ENCODE measurements at regions not wholly inside any gene's neighbourhood (a gene's known extent, or its start where the extent isn't known, plus 50 kb on each side); places are given as distances from the start of the nearest gene placed in this dataset.
A peak's percentile ranks its signal among the peaks of the same experiment; 100 is the strongest.

GRCh38 chr4:72984351-72984750, 85.2 kb downstream of the COX18 start:
- no peak for TF ChIP-seq EZH2 (IDR thresholded peaks at IDR 0.05; ENCODE audit: borderline replicate concordance, low read depth, low read length, severe bottlenecking)
- dilution Hi-C loops (cut with MboI; ENCODE audit: extremely low pct_ligation_motif_present, low sequenced_read_pairs): no loop called here

GRCh38 chr4:72983709-72984108, 85.8 kb downstream of the COX18 start:
- dilution Hi-C loops (cut with MboI; ENCODE audit: extremely low pct_ligation_motif_present, low sequenced_read_pairs): no loop called here
- Histone ChIP-seq H3K4me2 (ENCODE audit: insufficient read depth, low read length) (no peak overlapping the region), H3K4me1 (ENCODE audit: control insufficient read depth, extremely low read depth, insufficient read depth, low read length) (no peaks in the 10 kb centered on the region), H3K79me2 (ENCODE audit: control insufficient read depth, insufficient read depth, low read length) (no peaks in the 10 kb centered on the region), H3K9me3 (replicated peaks; ENCODE audit: control insufficient read depth, insufficient read depth, low read length) (no peaks in the 10 kb centered on the region), H3K4me3 (replicated peaks in 1 of 3; ENCODE audit: insufficient read depth in 1 of 3, low read depth in 1 of 3, low read length in 3 of 3) (no peak overlapping the region), H3K27me3 (ENCODE audit: control insufficient read depth in 2 of 2, insufficient read depth in 2 of 2, low read length in 2 of 2) (no peaks in the 10 kb centered on the region), H2AFZ (ENCODE audit: low read depth, low read length) (no peak overlapping the region), H3K36me3 (ENCODE audit: control insufficient read depth in 2 of 2, extremely low read depth in 1 of 2, insufficient read depth in 2 of 2, low read length in 2 of 2) (no peaks in the 10 kb centered on the region), H3K9ac (replicated peaks; ENCODE audit: extremely low read depth, insufficient read depth, low read length) (no peak overlapping the region), H4K20me1 (replicated peaks; ENCODE audit: control insufficient read depth, extremely low read depth, insufficient read depth, low read length) (no peaks in the 10 kb centered on the region), H3K27ac (ENCODE audit: insufficient read depth, low read depth, low read length) (no peak overlapping the region), H3K9me1 (replicated peaks; ENCODE audit: control insufficient read depth, extremely low read depth, insufficient read depth, low read length) (no peaks in the 10 kb centered on the region)
- ChIA-PET CTCF (interaction anchor here (0.8 to 1.4 kb wide), 4 partner anchors 9 to 90 kb away, joined by 3 to 5 read pairs (median 4); no protein-coding TSS in a partner anchor), POLR2A (no interaction called here)
- FAIRE-seq (no peak), DNase-seq (ENCODE audit: low read depth, low spot score) (peak; percentile 23)
- BruUV-seq (replicated peaks): no TSS peak
- intact Hi-C loops (cut with micrococcal nuclease): no loop called here
- TF ChIP-seq FOS (IDR thresholded peaks at IDR 0.05; ENCODE audit: borderline replicate concordance, insufficient read depth, low read length) (no peak), POLR2AphosphoS5 (IDR thresholded peaks at IDR 0.05; ENCODE audit: insufficient read depth, low read depth, low read length) (no peak), GATA2 (IDR thresholded peaks at IDR 0.05; ENCODE audit: insufficient read depth, insufficient read length, low read depth, low read length) (no peak), MYC (IDR thresholded peaks at IDR 0.05; ENCODE audit: low read depth, low read length) (no peak), JUN (IDR thresholded peaks at IDR 0.05; ENCODE audit: borderline replicate concordance, insufficient read depth, insufficient read length, low read depth) (no peak), EZH2 (IDR thresholded peaks at IDR 0.05; ENCODE audit: borderline replicate concordance, low read depth, low read length, severe bottlenecking) (no peak), MAX (IDR thresholded peaks at IDR 0.05; ENCODE audit: insufficient read depth, insufficient read length) (no peak), POLR2A (IDR thresholded peaks at IDR 0.05; ENCODE audit: low read depth, low read length) (no peak), CTCF (IDR thresholded peaks at IDR 0.05; ENCODE audit: extremely low read depth in 1 of 2, insufficient read depth in 1 of 2, low read depth in 1 of 2, low read length in 2 of 2) (no peak)

More at GRCh38 chr4:72984351-72984750, 85.2 kb downstream of the COX18 start:
- ChIA-PET POLR2A (no interaction called here), CTCF (interaction anchor here (0.8 to 2.2 kb wide), 5 partner anchors 10 to 90 kb away, joined by 3 to 6 read pairs (median 4); no protein-coding TSS in a partner anchor)
- Histone ChIP-seq H3K79me2 (ENCODE audit: control insufficient read depth, insufficient read depth, low read length) (no peaks in the 10 kb centered on the region), H3K36me3 (ENCODE audit: control insufficient read depth in 2 of 2, extremely low read depth in 1 of 2, insufficient read depth in 2 of 2, low read length in 2 of 2) (no peaks in the 10 kb centered on the region), H3K9ac (replicated peaks; ENCODE audit: extremely low read depth, insufficient read depth, low read length) (no peak overlapping the region), H4K20me1 (replicated peaks; ENCODE audit: control insufficient read depth, extremely low read depth, insufficient read depth, low read length) (no peaks in the 10 kb centered on the region), H3K4me2 (ENCODE audit: insufficient read depth, low read length) (no peak overlapping the region), H3K4me1 (ENCODE audit: control insufficient read depth, extremely low read depth, insufficient read depth, low read length) (no peaks in the 10 kb centered on the region), H3K9me1 (replicated peaks; ENCODE audit: control insufficient read depth, extremely low read depth, insufficient read depth, low read length) (no peaks in the 10 kb centered on the region), H3K27ac (ENCODE audit: insufficient read depth, low read depth, low read length) (no peak overlapping the region), H3K4me3 (replicated peaks in 1 of 3; ENCODE audit: insufficient read depth in 1 of 3, low read depth in 1 of 3, low read length in 3 of 3) (no peak overlapping the region), H2AFZ (ENCODE audit: low read depth, low read length) (no peak overlapping the region), H3K27me3 (ENCODE audit: control insufficient read depth in 2 of 2, insufficient read depth in 2 of 2, low read length in 2 of 2) (no peaks in the 10 kb centered on the region), H3K9me3 (replicated peaks; ENCODE audit: control insufficient read depth, insufficient read depth, low read length) (no peaks in the 10 kb centered on the region)
- intact Hi-C loops (cut with micrococcal nuclease): no loop called here
- FAIRE-seq (no peak), DNase-seq (ENCODE audit: low read depth, low spot score) (no peak)
- no TSS peak for BruUV-seq (replicated peaks)
